Trophoblast cell (in vitro differentiated cells and primary cell): ENCODE measurements at regions not wholly inside any gene's neighbourhood (a gene's known extent, or its start where the extent isn't known, plus 50 kb on each side); places are given as distances from the start of the nearest gene placed in this dataset.
A peak's percentile ranks its signal among the peaks of the same experiment; 100 is the strongest.

Experiments used
- DNase-seq, 2 donors: peaks; one replicate each; pipeline ENCODE4 v3.0.0-alpha.2; 2016
- H2AFZ ChIP-seq: 2 replicates; pipeline ENCODE4 v1.6.1; 2013; ENCODE audit warnings: low read length, moderate library complexity, mild to moderate bottlenecking; ENCODE audit not compliant: insufficient read depth, poor library complexity
- H2AK5ac ChIP-seq: 2 replicates; pipeline ENCODE4 v1.6.1; 2013; ENCODE audit warnings: mild to moderate bottlenecking, low read length
- H2BK120ac ChIP-seq: 2 replicates; pipeline ENCODE4 v1.6.1; 2013; ENCODE audit warnings: low read length, mild to moderate bottlenecking, moderate library complexity; ENCODE audit not compliant: insufficient read depth, poor library complexity
- H2BK12ac ChIP-seq: 2 replicates; pipeline ENCODE4 v1.6.1; 2013; ENCODE audit warnings: mild to moderate bottlenecking, low read length, moderate library complexity
- H2BK5ac ChIP-seq: 2 replicates; pipeline ENCODE4 v1.6.1; 2013; ENCODE audit warnings: low read length, low read depth, moderate library complexity, mild to moderate bottlenecking; ENCODE audit not compliant: poor library complexity
- H3K14ac ChIP-seq: 2 replicates; pipeline ENCODE4 v1.6.1; 2013; ENCODE audit warnings: mild to moderate bottlenecking, low read length
- H3K18ac ChIP-seq: 2 replicates; pipeline ENCODE4 v1.6.1; 2013; ENCODE audit warnings: mild to moderate bottlenecking, low read length
- H3K23ac ChIP-seq: 2 replicates; pipeline ENCODE4 v1.6.1; 2013; ENCODE audit warnings: low read length
- H3K27ac ChIP-seq: 2 replicates; pipeline ENCODE4 v1.5.1; 2013; ENCODE audit warnings: low read depth, mild to moderate bottlenecking, inconsistent platforms, low read length, moderate library complexity
- H3K27me3 ChIP-seq: 2 replicates; pipeline ENCODE4 v1.6.1; 2013; ENCODE audit warnings: inconsistent platforms, mild to moderate bottlenecking, low read length, moderate library complexity; ENCODE audit not compliant: insufficient read depth
- H3K36me3 ChIP-seq, 2 experiments: 1 replicate in 1 of 2; 2 replicates in 1 of 2; pipeline ENCODE4 v1.6.1; 2013; ENCODE audit warnings: low read length in 2 of 2, mild to moderate bottlenecking in 2 of 2, moderate library complexity in 1 of 2; ENCODE audit not compliant: insufficient read depth in 2 of 2, control insufficient read depth in 1 of 2
- H3K4ac ChIP-seq: 2 replicates; pipeline ENCODE4 v1.6.1; 2013; ENCODE audit warnings: low read depth, mild to moderate bottlenecking, low read length, moderate library complexity
- H3K4me1 ChIP-seq, 2 experiments: 1 replicate in 1 of 2; 2 replicates in 1 of 2; pipeline ENCODE4 v1.6.1; 2013; ENCODE audit warnings: low read length in 2 of 2, mild to moderate bottlenecking in 2 of 2, moderate library complexity in 1 of 2; ENCODE audit not compliant: insufficient read depth in 2 of 2, control insufficient read depth in 1 of 2
- H3K4me2 ChIP-seq: 2 replicates; pipeline ENCODE4 v1.6.1; 2013; ENCODE audit warnings: inconsistent platforms, mild to moderate bottlenecking, low read length, moderate library complexity
- H3K4me3 ChIP-seq: 2 replicates; pipeline ENCODE4 v1.5.1; 2013; ENCODE audit warnings: mild to moderate bottlenecking, low read depth, low read length, inconsistent platforms
- H3K79me1 ChIP-seq: one replicate; pipeline ENCODE4 v1.6.1; 2013; ENCODE audit warnings: low read length
- H3K79me2 ChIP-seq: 2 replicates; pipeline ENCODE4 v1.6.1; 2013; ENCODE audit warnings: low read length, mild to moderate bottlenecking; ENCODE audit not compliant: control insufficient read depth, insufficient read depth, poor library complexity
- H3K9ac ChIP-seq: 2 replicates; pipeline ENCODE4 v1.6.1; 2013; ENCODE audit warnings: mild to moderate bottlenecking, low read length
- H3K9me3 ChIP-seq: 2 replicates; pipeline ENCODE4 v1.6.1; 2013; ENCODE audit warnings: low read depth, mild to moderate bottlenecking, control low read depth, inconsistent platforms, low read length; ENCODE audit not compliant: insufficient read depth
- H4K12ac ChIP-seq: 2 replicates; pipeline ENCODE4 v1.6.1; 2013; ENCODE audit warnings: low read depth, mild to moderate bottlenecking, low read length, moderate library complexity
- H4K8ac ChIP-seq: 2 replicates; pipeline ENCODE4 v1.6.1; 2013; ENCODE audit warnings: low read depth, mild to moderate bottlenecking, low read length, moderate library complexity
- H4K91ac ChIP-seq: one replicate; pipeline ENCODE4 v1.6.1; 2013; ENCODE audit warnings: low read depth, mild to moderate bottlenecking, low read length, moderate library complexity
- WGBS: extraction: QIAGEN DNeasy Blood & Tissue Kit; methylation state at CpG from one replicate; pipeline ENCODE4 v1.1.7; 2013; ENCODE audit warnings: missing lambda C conversion rate; ENCODE audit not compliant: insufficient read length, insufficient coverage; ENCODE audit errors: extremely low coverage; 5-methylcytosine and 5-hydroxymethylcytosine counted together

GRCh38 chr4:29390921-29391320, 1329.2 kb upstream of the PCDH7 start:
- Histone ChIP-seq H4K8ac (no peak overlapping the region), H2BK120ac (no peak overlapping the region), H3K23ac (no peak overlapping the region), H2AFZ (no peak overlapping the region), H3K36me3 (no peaks in the 10 kb centered on the region), H3K9ac (no peak overlapping the region), H2AK5ac (no peak overlapping the region), H4K12ac (no peak overlapping the region), H4K91ac (no peak overlapping the region), H3K27me3 (no peaks in the 10 kb centered on the region), H2BK12ac (no peak overlapping the region), H3K14ac (no peak overlapping the region), H3K4me3 (no peak overlapping the region), H3K18ac (no peak overlapping the region), H3K9me3 (no peaks in the 10 kb centered on the region), H2BK5ac (no peak overlapping the region), H3K4ac (no peak overlapping the region), H3K79me1 (no peaks in the 10 kb centered on the region), H3K4me1 (no peaks in the 10 kb centered on the region), H3K27ac (no peak overlapping the region), H3K79me2 (no peaks in the 10 kb centered on the region), H3K4me2 (no peak overlapping the region)
- WGBS: no CpG with 5 or more reads among the region's 1 CpG
- DNase-seq: no peak

GRCh38 chr4:29405116-29405515, 1315.1 kb upstream of the PCDH7 start:
- Histone ChIP-seq H3K36me3 (no peaks in the 10 kb centered on the region), H2BK5ac (no peak overlapping the region), H3K4me3 (no peak overlapping the region), H3K14ac (no peak overlapping the region), H3K9me3 (no peaks in the 10 kb centered on the region), H3K27ac (no peak overlapping the region), H3K18ac (no peak overlapping the region), H4K91ac (no peak overlapping the region), H4K8ac (no peak overlapping the region), H3K4me1 (no peaks in the 10 kb centered on the region), H3K79me2 (no peaks in the 10 kb centered on the region), H4K12ac (no peak overlapping the region), H3K4me2 (no peak overlapping the region), H3K4ac (no peak overlapping the region), H2AFZ (no peak overlapping the region), H3K9ac (no peak overlapping the region), H3K79me1 (no peaks in the 10 kb centered on the region), H2BK120ac (no peak overlapping the region), H3K27me3 (no peaks in the 10 kb centered on the region), H2BK12ac (no peak overlapping the region), H2AK5ac (no peak overlapping the region), H3K23ac (no peak overlapping the region)
- WGBS: no CpG with 5 or more reads among the region's 3 CpGs
- DNase-seq: no peak

- no peak overlapping the region for H3K9ac ChIP-seq
- H3K4me1 ChIP-seq: no peaks in the 10 kb centered on the region
- H2AK5ac ChIP-seq: no peak overlapping the region
- no peak overlapping the region for H2BK12ac ChIP-seq
- no peak overlapping the region for H4K91ac ChIP-seq
- no peaks in the 10 kb centered on the region for H3K79me1 ChIP-seq
- H3K27ac ChIP-seq: no peak overlapping the region
- H4K12ac ChIP-seq: no peak overlapping the region
- H2AFZ ChIP-seq: no peak overlapping the region
- H3K9me3 ChIP-seq: no peaks in the 10 kb centered on the region
- WGBS: 100% methylated on average over 1 of the region's 3 CpGs
- H3K4ac ChIP-seq: no peak overlapping the region
- no peaks in the 10 kb centered on the region for H3K27me3 ChIP-seq
- no peak overlapping the region for H3K4me3 ChIP-seq
- no peak overlapping the region for H3K4me2 ChIP-seq
- H2BK5ac ChIP-seq: no peak overlapping the region
- H3K36me3 ChIP-seq: no peaks in the 10 kb centered on the region
- H3K18ac ChIP-seq: no peak overlapping the region
- H3K14ac ChIP-seq: no peak overlapping the region
- no peaks in the 10 kb centered on the region for H3K79me2 ChIP-seq
- no peak overlapping the region for H2BK120ac ChIP-seq
- H3K23ac ChIP-seq: no peak overlapping the region
- no peak for DNase-seq
- H4K8ac ChIP-seq: no peak overlapping the region
These were observed 1304.4 kb upstream of the PCDH7 start for GRCh38 chr4:29415771-29416170.

GRCh38 chr4:29423836-29424721, 1296.1 kb upstream of the PCDH7 start:
- no CpG with 5 or more reads among the region's 7 CpGs for WGBS
- H2BK120ac ChIP-seq: no peak overlapping the region
- H2BK5ac ChIP-seq: no peak overlapping the region
- H4K8ac ChIP-seq: no peak overlapping the region
- no peak overlapping the region for H3K14ac ChIP-seq
- H2BK12ac ChIP-seq: no peak overlapping the region
- no peak overlapping the region for H3K4me2 ChIP-seq
- no peaks in the 10 kb centered on the region for H3K9me3 ChIP-seq
- H3K4me1 ChIP-seq: no peaks in the 10 kb centered on the region
- H3K27me3 ChIP-seq: no peaks in the 10 kb centered on the region
- H3K23ac ChIP-seq: no peak overlapping the region
- H3K79me1 ChIP-seq: no peaks in the 10 kb centered on the region
- no peak overlapping the region for H4K12ac ChIP-seq
- H2AFZ ChIP-seq: no peak overlapping the region
- H3K4ac ChIP-seq: no peak overlapping the region
- H3K79me2 ChIP-seq: no peaks in the 10 kb centered on the region
- H3K18ac ChIP-seq: no peak overlapping the region
- no peak overlapping the region for H3K4me3 ChIP-seq
- no peak overlapping the region for H4K91ac ChIP-seq
- H3K9ac ChIP-seq: no peak overlapping the region
- H2AK5ac ChIP-seq: no peak overlapping the region
- H3K27ac ChIP-seq: no peak overlapping the region
- peak in 1 of 2 donors; percentile 10 for DNase-seq
- no peaks in the 10 kb centered on the region for H3K36me3 ChIP-seq
